GM12878 (cell line): ENCODE measurements at regions not wholly inside any gene's neighbourhood (a gene's known extent, or its start where the extent isn't known, plus 50 kb on each side); places are given as distances from the start of the nearest gene placed in this dataset.

Source experiments
- ASH2L ChIP-seq: fragments of 300-600, 200-600 bp; sonication (generic); IDR thresholded peaks from 2 replicates; pipeline ENCODE4 v1.6.1; 2017; ENCODE audit warnings: low read depth, mild to moderate bottlenecking, borderline replicate concordance
- BRCA1 ChIP-seq: IDR thresholded peaks from 2 replicates; pipeline ENCODE4 v1.6.1; 2011; ENCODE audit warnings: low read depth, low read length, improper control_type of control experiment
- EZH2 ChIP-seq: IDR thresholded peaks from 2 replicates; pipeline ENCODE4 v1.6.1; 2012; ENCODE audit warnings: low read depth, mild to moderate bottlenecking, control low read depth, inconsistent platforms, low read length, borderline replicate concordance; ENCODE audit not compliant: control insufficient read depth
- FOXM1 ChIP-seq: IDR thresholded peaks from 2 replicates; pipeline ENCODE4 v1.6.1; 2012; ENCODE audit warnings: low read depth, mild to moderate bottlenecking, inconsistent platforms, low read length, moderate library complexity
- POLR2A ChIP-seq: IDR thresholded peaks from 2 replicates; pipeline ENCODE4 v1.6.1; 2011; ENCODE audit warnings: low read depth, mild to moderate bottlenecking, low read length
- POLR2AphosphoS5 ChIP-seq: IDR thresholded peaks from 2 replicates; pipeline ENCODE4 v1.6.1; 2011; ENCODE audit warnings: mild to moderate bottlenecking, low read length, inconsistent platforms
- TF ChIP-seq, protein P1 (sequence below), 3 experiments: IDR thresholded peaks in 2 of 3; conservative IDR thresholded peaks in 1 of 3; 2 replicates each; pipeline ENCODE4 v1.5.1; 2011; ENCODE audit warnings: low read depth in 3 of 3, low read length in 3 of 3, mild to moderate bottlenecking in 3 of 3, control low read depth in 2 of 3, moderate library complexity in 2 of 3, inconsistent platforms in 1 of 3, mixed read lengths in 1 of 3; ENCODE audit not compliant: control insufficient read depth in 2 of 3, insufficient read depth in 1 of 3; ENCODE audit errors: extremely low read depth in 1 of 3
- TF ChIP-seq, protein P2 (sequence below): fragments of 450-650 bp; IDR thresholded peaks from 2 replicates; pipeline ENCODE4 v1.6.1; 2017; ENCODE audit warnings: mild to moderate bottlenecking, moderate library complexity
- TF ChIP-seq, protein P3 (sequence below): IDR thresholded peaks from 2 replicates; pipeline ENCODE4 v1.6.1; 2012; ENCODE audit warnings: low read depth, low read length, improper control_type of control experiment
- TF ChIP-seq, protein P4 (sequence below): fragments of 450-650 bp; formaldehyde crosslinking; IDR thresholded peaks from 2 replicates; pipeline ENCODE4 v1.4.0; 2022; ENCODE audit warnings: mild to moderate bottlenecking, moderate library complexity

DNA sequence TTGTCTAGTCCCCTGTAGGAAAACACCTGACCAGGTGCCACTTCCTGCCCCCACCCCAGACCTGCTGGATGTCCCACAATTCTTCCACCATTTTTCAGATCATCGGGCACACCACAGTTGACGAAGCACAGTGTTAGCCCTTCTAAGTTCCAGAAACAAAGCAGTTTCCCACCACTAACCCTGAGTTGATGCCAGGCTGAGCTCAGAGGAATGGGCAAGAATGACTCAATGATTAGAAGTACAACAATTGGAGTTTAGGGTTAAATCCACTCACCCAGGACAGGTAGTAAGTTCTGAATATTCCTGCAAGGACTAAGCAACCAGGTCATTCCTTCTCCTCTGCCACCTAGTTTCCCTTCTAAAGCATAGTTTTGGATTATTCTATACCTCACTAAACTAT lies 979.8 kb downstream of the BCL11B start:
- TF ChIP-seq, protein P1, sequence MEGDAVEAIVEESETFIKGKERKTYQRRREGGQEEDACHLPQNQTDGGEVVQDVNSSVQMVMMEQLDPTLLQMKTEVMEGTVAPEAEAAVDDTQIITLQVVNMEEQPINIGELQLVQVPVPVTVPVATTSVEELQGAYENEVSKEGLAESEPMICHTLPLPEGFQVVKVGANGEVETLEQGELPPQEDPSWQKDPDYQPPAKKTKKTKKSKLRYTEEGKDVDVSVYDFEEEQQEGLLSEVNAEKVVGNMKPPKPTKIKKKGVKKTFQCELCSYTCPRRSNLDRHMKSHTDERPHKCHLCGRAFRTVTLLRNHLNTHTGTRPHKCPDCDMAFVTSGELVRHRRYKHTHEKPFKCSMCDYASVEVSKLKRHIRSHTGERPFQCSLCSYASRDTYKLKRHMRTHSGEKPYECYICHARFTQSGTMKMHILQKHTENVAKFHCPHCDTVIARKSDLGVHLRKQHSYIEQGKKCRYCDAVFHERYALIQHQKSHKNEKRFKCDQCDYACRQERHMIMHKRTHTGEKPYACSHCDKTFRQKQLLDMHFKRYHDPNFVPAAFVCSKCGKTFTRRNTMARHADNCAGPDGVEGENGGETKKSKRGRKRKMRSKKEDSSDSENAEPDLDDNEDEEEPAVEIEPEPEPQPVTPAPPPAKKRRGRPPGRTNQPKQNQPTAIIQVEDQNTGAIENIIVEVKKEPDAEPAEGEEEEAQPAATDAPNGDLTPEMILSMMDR (IDR thresholded peaks at IDR 0.05 in 2 of 3, conservative IDR thresholded peaks at IDR 0.05 in 1 of 3; ENCODE audit: control insufficient read depth in 2 of 3, extremely low read depth in 1 of 3, insufficient read depth in 1 of 3, low read depth in 3 of 3, low read length in 3 of 3), result no peak
- TF ChIP-seq ASH2L, result no peak
- TF ChIP-seq, protein P2, sequence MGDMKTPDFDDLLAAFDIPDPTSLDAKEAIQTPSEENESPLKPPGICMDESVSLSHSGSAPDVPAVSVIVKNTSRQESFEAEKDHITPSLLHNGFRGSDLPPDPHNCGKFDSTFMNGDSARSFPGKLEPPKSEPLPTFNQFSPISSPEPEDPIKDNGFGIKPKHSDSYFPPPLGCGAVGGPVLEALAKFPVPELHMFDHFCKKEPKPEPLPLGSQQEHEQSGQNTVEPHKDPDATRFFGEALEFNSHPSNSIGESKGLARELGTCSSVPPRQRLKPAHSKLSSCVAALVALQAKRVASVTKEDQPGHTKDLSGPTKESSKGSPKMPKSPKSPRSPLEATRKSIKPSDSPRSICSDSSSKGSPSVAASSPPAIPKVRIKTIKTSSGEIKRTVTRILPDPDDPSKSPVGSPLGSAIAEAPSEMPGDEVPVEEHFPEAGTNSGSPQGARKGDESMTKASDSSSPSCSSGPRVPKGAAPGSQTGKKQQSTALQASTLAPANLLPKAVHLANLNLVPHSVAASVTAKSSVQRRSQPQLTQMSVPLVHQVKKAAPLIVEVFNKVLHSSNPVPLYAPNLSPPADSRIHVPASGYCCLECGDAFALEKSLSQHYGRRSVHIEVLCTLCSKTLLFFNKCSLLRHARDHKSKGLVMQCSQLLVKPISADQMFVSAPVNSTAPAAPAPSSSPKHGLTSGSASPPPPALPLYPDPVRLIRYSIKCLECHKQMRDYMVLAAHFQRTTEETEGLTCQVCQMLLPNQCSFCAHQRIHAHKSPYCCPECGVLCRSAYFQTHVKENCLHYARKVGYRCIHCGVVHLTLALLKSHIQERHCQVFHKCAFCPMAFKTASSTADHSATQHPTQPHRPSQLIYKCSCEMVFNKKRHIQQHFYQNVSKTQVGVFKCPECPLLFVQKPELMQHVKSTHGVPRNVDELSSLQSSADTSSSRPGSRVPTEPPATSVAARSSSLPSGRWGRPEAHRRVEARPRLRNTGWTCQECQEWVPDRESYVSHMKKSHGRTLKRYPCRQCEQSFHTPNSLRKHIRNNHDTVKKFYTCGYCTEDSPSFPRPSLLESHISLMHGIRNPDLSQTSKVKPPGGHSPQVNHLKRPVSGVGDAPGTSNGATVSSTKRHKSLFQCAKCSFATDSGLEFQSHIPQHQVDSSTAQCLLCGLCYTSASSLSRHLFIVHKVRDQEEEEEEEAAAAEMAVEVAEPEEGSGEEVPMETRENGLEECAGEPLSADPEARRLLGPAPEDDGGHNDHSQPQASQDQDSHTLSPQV, result no peak
- TF ChIP-seq POLR2A, result no peak
- TF ChIP-seq FOXM1, result no peak
- no peak for TF ChIP-seq BRCA1
- TF ChIP-seq, protein P3, sequence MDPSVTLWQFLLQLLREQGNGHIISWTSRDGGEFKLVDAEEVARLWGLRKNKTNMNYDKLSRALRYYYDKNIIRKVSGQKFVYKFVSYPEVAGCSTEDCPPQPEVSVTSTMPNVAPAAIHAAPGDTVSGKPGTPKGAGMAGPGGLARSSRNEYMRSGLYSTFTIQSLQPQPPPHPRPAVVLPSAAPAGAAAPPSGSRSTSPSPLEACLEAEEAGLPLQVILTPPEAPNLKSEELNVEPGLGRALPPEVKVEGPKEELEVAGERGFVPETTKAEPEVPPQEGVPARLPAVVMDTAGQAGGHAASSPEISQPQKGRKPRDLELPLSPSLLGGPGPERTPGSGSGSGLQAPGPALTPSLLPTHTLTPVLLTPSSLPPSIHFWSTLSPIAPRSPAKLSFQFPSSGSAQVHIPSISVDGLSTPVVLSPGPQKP, result no peak
- TF ChIP-seq POLR2AphosphoS5, result no peak
- no peak for TF ChIP-seq EZH2
- TF ChIP-seq, protein P4, sequence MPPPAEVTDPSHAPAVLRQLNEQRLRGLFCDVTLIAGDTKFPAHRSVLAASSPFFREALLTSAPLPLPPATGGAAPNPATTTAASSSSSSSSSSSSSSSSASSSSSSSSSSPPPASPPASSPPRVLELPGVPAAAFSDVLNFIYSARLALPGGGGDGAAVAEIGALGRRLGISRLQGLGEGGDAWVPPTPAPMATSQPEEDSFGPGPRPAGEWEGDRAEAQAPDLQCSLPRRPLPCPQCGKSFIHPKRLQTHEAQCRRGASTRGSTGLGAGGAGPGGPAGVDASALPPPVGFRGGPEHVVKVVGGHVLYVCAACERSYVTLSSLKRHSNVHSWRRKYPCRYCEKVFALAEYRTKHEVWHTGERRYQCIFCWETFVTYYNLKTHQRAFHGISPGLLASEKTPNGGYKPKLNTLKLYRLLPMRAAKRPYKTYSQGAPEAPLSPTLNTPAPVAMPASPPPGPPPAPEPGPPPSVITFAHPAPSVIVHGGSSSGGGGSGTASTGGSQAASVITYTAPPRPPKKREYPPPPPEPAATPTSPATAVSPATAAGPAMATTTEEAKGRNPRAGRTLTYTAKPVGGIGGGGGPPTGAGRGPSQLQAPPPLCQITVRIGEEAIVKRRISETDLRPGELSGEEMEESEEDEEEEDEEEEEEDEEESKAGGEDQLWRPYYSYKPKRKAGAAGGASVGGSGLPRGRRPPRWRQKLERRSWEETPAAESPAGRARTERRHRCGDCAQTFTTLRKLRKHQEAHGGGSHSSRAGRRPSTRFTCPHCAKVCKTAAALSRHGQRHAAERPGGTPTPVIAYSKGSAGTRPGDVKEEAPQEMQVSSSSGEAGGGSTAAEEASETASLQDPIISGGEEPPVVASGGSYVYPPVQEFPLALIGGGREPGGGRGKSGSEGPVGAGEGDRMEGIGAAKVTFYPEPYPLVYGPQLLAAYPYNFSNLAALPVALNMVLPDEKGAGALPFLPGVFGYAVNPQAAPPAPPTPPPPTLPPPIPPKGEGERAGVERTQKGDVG (CRISPR knock-in tag), result no peak
